Liver (tissue), 3 donors: ENCODE measurements at regions not wholly inside any gene's neighbourhood (a gene's known extent, or its start where the extent isn't known, plus 50 kb on each side); places are given as distances from the start of the nearest gene placed in this dataset.

Experiments
- CTCF ChIP-seq: fragments of 150-350 bp; IDR thresholded peaks from 2 replicates; pipeline ENCODE4 v1.5.1; 2017; ENCODE audit warnings: improper control_type of control experiment, low read depth, low read length; ENCODE audit not compliant: missing input control
- GABPA ChIP-seq, 2 donors: IDR thresholded peaks in 1 of 2; conservative IDR thresholded peaks in 1 of 2; 2 replicates each; pipeline ENCODE4 v1.6.1; 2016; ENCODE audit warnings: antibody characterized with exemption in 2 of 2, mild to moderate bottlenecking in 1 of 2, moderate library complexity in 1 of 2
- MAX ChIP-seq: IDR thresholded peaks from 2 replicates; pipeline ENCODE4 v1.6.1; 2016; ENCODE audit warnings: antibody characterized with exemption
- NR2F2 ChIP-seq: IDR thresholded peaks from 2 replicates; pipeline ENCODE4 v1.6.1; 2016; ENCODE audit warnings: antibody characterized with exemption
- TAF1 ChIP-seq: conservative IDR thresholded peaks from 2 replicates; pipeline ENCODE4 v1.6.1; 2016; ENCODE audit warnings: antibody characterized with exemption, mild to moderate bottlenecking
- YY1 ChIP-seq: IDR thresholded peaks from 2 replicates; pipeline ENCODE4 v1.6.1; 2016; ENCODE audit warnings: antibody characterized with exemption, mild to moderate bottlenecking
- donor health status: healthy.
- donor health status: healthy.

- no peak for TF ChIP-seq CTCF
- no peak for TF ChIP-seq MAX
- TF ChIP-seq GABPA (IDR thresholded peaks at IDR 0.05 in 1 of 2, conservative IDR thresholded peaks at IDR 0.05 in 1 of 2) = no peak
- no peak for TF ChIP-seq NR2F2
- no peak for TF ChIP-seq TAF1
- no peak for TF ChIP-seq YY1
Observed at GRCh38 chr18:10053861-10054260, 140.0 kb downstream of the VAPA start.
